GM21529 (cell line): ENCODE measurements at regions not wholly inside any gene's neighbourhood (a gene's known extent, or its start where the extent isn't known, plus 50 kb on each side); places are given as distances from the start of the nearest gene placed in this dataset.

ENCODE experiments used
- ATAC-seq: cut with Tn5 transposase; IDR thresholded peaks from one replicate; pipeline ENCODE4 v1.9.1; 2021; ENCODE audit not compliant: unreplicated experiment

DNA sequence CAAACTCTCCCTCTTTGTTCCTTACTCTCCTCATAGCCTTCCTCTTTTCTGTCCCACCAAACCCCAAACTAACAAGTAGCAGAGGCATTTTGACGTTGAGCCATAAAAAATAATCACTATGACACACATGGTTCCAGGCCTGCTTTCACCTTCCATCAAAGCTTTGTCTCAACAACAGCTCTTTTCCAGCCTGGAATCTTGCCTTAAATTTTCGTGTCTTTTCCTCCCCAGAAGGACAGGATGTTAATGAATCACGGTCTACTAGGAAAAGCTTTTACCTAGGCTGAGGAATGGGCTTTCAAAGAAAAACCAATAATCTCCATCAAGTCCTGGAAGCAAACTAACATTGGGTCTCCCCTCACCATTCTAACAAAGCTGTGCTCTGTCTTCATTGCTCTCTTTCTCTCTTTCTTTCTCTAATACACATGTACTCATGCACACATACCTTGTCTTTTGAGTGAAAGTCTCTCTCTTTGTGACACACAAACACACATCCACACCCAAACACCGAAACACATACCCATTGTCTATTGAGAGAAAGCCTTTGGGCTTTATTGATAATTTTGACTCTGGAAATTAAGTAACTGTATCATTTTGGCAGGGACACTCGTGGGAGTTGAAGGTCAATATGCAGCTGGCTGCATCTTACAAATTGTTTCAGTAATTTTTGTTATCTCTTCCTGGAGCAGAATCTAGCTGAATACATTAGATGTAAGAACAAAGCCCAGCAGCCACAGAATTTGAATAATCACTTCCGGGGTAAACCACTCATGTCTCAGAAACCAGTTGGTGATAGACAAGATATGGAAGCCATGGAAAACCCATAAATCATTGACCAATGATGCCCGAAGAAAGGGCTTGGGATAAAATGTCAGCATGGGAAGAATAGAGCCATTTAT, 107.4 kb upstream of the SLC4A7 start:
- peak; percentile 50 for ATAC-seq

DNA sequence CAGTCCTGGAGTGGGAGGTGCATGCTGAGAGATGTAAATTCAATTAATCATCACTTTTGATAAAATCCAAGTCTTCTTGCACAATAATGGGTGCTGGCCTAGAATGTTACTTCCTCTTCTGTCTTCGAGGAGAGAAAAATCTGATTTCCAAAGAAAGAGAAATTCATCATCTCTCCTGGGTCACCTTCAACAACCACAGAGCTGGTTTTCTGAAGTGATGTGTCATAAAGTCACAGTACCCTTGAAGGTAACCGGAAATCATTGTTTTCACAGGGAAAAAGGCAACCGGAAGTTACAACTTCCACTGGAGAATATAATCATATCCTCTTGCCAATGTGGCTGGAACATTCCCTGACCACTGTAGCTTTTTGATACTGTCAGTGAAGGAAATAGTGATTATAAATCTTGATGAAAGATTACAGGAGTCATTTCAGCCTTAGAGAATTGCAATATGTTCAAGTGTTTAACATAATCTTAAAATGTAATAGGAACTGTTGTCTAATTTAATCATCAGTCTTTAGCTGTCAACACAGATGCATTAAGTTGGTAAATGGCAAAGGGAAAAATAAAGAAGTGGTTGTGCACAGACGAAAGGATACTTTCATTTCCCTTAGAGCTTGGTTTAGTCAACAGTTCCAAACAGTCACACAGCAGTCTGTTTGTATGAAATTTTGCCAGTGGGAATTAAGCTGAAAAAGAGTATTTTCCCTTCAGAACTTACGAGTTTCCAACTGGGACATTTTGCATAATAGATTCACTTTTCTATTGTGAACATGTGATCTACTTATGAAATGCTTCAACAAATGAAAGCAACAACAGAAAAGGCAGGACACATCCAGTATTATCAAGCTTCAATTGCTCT, 106.5 kb upstream of the SLC4A7 start:
- no peak for ATAC-seq

DNA sequence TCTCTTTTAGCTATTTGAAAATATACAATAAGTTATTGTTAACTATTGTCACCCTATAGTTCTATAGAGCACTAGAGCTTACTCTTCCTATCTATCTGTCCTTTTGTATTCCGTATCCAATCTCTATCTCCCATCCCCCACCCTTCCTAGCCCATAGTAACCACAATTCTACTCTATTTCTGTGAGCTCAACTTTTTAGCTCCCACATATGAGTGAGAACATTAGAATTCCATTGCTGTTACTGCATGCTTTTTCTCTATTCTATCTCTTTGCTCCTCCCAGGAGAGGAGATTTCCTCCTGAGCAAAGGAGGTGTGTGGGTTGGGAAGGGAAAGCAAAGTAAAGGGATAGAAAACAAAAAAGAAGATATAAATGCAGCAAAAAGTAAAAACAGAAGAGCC, 105.6 kb upstream of the SLC4A7 start:
- no peak for ATAC-seq

DNA sequence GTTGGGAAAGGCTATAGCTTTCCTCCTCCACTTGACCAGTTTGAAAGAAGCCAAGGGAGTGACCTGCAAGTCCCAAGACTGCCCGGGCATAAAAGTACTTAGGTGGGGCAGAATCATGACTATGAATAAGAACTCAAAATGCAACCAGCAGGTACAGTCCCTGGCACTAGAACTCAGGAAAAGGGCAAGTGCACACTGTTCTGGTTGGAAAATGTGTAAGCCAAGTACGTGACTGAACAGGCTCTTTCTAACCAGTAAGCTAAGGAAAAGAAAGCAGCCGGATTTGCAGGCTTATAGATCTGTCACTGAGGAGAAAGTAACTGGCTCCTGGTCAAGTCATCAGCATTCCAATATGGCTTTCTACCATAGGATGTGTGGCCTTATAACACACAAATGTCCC, 101.2 kb upstream of the SLC4A7 start:
- no peak for ATAC-seq

DNA sequence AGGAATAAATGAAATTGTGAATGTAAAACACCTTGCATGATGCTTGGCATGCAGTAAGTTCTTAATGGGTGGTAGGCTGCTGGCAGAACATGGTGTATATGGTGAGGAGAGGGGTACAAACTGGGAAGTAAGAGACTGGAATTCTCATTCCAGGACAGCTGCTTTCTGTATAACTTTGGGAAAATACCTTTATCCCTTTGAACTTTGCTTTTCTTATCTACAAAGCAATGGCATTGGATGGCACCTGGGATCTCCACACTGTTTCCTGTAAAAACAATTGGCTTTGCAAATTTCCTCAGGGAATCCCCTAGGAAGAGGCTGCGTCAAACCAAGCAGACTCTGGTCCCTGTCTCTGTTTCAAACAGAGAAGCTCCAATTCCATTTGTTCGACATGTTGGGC, 100.7 kb upstream of the SLC4A7 start:
- ATAC-seq: no peak

DNA sequence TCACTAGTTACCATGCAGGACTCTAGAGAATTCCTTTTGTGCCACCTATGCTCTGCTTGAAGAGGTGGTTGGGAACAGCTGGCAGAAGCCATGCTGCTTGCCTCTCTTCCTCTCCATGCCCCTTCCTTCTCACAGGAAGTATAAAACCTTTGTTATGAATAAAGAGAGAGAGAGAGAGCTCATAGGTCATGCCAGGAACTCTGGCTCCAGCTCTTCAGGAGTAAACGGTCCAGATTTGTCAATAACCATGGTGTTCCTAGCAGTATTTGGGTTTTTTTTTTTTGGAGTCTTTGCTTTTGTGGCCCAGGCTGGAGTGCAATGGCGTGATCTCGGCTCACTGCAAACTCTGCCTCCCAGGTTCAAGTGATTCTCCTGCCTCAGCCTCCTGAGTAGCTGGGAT, 97.7 kb upstream of the SLC4A7 start:
- no peak for ATAC-seq

DNA sequence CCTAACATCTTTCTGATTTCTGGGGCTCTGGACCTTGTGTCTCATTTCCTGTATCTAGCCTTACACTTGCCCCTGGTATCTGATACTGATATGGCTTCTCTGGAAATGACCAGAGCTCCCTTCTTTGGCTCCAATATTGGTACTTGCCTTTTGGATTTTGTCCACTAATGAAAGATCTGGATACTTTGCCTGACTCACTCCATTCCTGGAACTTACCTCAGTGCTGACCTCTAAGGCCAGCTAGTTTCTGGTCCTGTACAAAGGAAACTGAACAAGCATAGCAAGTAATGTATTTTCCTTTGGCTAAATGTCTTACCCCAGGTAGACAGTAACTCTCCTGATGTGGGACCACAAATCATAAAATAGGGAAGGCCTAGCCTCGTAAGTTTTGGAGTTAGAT, 93.8 kb upstream of the SLC4A7 start:
- no peak for ATAC-seq

DNA sequence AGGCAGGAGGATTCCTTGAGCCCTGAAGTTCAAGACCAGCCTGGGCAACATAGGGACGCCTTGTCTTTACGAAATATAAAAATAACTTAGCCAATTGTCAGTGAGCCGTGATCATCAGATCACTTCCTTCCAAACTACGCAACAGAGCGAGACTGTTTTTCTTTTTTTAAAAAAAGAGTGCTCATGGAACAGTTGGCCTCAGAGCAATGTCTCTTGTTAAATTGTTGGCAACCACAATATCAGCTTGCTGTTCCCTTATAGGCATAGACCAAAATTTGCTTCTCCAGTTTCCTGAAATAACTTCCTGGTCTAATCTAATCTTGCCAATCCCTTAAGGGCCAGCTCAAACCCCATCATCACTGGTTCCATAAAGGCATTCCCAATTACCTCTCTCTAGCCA, 93.3 kb upstream of the SLC4A7 start:
- no peak for ATAC-seq

DNA sequence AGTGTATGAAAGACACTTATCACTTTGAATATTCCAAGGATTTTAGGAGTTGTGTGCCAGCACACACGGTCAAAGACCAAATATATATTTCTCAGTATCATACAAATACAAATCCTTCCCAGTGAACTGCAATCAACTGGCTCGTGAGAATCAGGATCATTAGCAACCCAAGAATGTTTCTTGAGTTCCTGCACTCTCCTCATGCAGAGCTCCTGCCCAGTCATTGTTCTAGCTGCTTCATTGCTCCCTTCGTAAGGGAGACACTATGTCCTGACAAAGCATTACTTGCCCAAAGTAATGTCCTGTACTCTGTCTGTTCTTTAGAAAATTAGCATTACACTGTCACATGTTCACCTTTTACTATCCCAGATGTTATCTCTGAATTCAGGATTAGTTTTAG, 92.0 kb upstream of the SLC4A7 start:
- no peak for ATAC-seq

DNA sequence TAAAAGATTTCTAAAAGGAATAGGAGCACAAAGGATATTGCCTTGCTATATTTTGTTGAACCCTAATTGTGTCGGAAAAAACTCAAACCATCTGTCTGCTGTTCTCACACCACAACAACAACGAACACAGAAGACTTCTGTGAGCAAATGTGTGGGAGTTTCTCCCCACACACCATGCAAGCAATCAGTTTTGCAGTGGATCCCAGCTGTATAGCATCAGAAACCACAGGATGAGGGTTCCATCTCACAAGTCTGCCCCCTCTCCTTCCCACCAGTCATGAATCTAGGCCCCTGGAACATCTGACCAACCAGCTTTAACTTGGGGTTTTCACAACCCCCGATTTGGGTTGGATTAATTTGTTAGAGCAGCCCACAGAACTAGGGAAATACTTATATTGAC, 91.3 kb upstream of the SLC4A7 start:
- ATAC-seq: no peak

DNA sequence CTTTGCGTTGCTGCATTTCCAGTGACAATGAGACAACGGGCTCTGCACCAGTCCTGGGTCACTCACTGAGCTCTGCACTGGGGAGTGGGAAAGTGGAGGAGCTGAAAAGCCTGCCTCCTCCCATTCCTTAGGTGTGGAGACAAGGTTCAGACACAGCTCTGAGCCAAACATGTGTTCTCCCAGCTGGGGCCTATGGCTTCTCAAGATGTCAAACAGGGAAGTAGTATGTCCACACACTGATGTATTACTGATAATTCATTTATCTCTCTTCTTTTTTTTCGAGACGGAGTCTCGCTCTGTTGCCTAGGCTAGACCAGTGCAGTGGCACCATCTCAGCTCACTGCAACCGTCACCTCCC, 90.2 kb upstream of the SLC4A7 start:
- ATAC-seq: no peak

DNA sequence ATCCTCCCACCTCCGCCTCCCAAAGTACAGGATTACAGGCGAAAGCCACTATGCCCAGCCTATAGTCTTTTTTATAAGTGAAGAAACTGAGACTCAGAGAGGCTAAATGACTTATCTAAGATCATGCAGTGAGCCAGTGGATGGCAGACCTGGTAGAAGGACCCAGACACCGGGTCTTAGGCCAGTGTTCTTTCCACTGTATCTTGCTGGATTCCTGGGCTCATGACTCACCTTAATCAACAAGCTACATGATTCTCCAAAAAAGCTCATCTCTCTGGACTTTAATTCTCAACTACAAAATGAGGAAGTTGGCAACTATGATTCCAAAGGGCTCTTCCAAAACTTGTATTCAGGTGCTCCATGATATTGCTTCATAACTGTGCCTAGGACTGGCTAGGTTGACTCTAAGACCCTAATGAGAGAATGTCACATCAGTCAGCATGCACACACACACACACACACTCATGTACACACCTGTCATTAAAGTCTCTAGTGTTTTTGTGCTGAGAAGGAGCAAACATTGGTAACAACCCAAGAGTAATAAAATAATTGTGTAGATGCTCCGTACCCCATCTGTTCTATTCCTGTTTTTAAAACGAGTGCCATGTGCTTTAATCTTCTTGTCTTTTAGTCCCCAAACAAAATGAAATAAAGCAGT, 89.7 kb upstream of the SLC4A7 start:
- no peak for ATAC-seq

DNA sequence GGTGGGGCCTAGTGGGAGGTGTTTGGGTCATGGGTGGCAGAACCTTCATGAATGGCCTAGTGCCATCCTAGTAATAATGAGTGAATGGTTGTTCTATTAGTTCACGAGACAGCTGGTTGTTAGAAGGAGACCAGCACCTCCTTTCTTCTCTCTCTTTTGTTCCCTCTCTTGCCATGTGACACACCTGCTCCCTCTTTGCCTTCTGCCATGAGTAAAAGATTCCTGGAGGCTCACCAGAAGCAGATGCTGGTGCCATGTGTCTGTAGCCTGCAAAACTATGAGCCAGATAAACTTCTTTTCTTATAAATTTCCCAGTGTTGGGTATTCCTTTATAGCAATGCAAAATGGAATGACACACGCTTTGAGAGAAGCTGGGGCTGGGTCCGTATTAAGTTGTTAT, 89.0 kb upstream of the SLC4A7 start:
- no peak for ATAC-seq

DNA sequence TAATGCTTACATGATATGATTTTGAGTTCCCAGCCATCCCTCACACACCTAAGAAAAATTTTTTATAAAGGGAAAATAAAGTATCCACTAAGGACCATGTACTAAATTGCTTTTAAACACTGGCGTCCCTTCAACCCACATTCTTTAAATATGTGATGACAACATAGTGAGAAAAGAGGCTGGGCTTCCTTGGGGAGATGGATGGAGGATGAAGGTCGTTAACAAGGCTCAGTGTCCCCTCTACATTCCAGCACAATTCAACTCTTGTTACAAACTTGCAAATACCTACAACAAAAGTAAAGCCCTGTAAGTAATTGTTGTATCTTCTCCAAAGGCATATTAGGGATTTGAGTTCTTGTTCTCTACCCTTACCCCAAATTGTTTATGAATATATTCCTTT, 87.2 kb upstream of the SLC4A7 start:
- no peak for ATAC-seq

DNA sequence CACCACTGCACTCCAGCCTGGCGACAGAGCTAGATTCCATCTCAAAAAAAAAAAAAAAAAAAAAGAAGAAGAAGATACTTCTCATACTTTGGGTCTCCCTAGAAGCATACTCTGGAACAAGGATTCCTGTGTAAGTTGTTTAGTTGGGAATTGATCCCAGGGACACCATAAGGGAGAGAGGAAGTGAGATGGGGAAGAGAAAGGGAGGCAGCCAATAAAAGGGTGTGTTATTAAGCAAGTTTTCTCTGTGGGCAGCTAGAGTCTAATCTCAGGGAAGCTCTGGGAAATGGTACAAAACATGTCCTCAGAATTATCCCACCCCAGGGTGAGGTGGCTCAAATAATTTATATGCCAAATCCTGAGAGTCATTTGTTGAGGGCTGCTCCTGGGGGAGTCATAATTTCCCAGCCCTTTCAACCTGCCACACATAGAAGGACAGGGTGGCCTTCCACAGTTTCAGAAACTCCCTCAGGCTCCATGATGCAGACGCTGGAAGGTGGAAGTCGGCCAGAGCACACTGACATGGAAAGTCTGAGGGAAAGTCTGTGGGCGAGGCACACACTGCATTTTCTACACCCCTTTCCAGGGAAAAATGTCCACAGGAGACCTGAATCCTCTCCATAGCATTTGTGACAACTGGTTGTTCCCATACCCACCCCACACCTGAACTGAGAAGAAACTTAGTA, 86.4 kb upstream of the SLC4A7 start:
- no peak for ATAC-seq

DNA sequence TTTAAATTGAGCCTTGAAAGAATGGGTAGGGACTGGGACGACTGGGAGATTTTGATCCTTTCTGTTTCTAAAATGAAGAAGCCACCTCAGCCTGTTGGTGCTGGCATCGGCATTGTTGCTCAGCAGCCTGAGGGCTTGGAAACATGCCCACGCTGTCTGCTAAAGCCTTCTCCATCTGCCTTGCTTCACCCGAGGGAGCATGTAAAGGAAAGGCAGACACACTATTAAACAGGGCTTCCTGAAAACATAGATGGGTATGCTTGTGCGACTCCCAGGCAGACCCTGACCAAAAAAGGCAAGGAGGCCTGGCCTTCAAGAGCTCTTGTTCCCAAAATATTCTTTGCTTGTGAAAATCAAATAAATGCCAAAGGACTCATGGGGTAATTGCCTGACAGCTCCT, 84.2 kb upstream of the SLC4A7 start:
- no peak for ATAC-seq

DNA sequence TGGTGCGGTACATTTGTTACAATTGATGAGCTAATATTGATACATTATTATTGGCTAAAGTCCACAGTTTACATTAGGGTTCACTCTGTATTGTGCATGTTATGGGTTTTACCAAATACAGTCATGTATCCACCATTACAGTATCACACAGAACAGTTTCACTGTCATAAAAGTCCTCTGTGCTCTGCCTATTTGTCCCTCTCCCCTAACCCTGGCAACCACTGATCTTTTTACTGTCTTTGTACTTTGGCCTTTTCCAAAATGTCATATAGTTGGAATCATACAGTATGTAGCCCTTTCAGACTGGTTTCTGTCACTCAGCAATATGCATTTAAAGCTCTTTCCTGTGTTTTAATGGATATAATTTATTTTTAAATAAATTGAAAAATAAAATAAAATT, 83.1 kb upstream of the SLC4A7 start:
- no peak for ATAC-seq

DNA sequence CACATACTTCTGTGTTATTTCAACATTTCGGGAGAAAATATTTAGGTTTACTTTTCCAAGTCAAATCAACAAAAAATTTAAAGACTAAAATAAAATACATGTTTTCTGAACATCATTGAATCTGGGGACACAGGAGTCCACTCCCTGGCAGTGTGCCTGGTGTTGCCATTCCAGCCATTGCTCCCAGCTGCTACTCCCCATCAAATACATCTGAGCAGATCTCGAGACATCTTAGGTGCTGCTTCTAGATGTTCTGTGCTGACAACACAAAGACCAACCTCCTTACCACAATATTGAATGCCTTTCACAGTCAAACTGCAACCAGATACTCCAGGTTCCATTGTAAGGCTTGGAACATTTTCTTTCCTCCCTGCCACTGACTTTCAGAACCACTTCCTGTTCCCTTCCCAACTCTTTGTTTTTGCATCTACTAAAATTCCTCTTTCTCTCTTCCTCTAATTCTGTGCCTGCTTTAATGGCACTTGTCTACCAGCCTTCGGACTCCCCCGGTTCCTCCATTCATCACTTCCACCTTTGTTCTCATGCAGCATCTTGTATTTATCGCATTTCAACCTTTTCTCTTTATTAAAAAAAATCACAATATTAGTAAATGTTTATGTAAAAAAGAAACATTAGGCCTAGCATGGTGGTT, 81.1 kb upstream of the SLC4A7 start:
- no peak for ATAC-seq

DNA sequence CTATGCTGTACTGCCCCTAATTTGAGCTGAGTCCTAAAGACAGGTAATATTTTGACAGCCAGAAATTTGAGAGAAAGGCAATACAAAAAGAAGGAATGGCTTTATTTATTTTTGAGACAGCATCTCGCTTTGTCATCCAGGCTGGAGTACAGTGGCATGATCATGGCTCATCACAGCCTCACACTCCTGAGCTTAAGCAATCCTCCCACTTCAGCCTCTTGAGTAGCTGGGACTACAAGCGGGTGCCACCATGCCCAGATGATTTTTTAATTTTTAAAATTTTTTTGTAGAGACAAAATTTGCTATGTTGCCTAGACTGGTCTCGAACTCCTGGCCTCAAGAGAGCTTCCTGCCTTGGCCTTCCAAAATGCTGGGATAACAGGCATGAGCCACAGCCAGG, 77.4 kb upstream of the SLC4A7 start:
- ATAC-seq: no peak

DNA sequence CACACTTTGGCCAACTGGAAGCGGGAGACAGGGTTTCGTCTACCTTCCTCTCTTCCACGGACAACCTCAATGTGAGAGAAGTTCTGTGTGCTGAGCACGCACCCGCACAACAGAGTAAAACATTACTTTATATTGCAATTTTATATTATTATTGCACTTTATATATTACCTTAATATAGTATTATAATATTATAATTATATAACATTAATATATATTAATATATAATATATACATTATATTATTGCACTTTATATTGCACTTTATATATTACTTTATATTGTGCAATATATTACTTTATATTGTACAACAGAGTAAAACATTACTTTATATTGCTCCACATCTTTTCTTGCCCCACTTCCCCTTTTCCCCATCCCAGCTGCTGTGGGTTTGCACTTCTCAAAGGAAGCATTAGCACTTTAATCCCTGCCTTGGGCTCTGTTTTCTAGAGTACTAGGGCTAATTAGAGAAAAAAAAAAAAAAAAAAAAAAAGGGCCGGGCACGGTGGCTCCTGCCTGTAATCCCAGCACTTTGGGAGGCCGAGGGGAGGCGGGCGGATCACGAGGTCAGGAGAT, 76.4 kb upstream of the SLC4A7 start:
- ATAC-seq: no peak
